GM21390 (cell line): ENCODE measurements at regions not wholly inside any gene's neighbourhood (a gene's known extent, or its start where the extent isn't known, plus 50 kb on each side); places are given as distances from the start of the nearest gene placed in this dataset.

Experiments used
- ATAC-seq: cut with Tn5 transposase; IDR thresholded peaks from one replicate; pipeline ENCODE4 v1.9.1; 2021; ENCODE audit not compliant: unreplicated experiment

DNA sequence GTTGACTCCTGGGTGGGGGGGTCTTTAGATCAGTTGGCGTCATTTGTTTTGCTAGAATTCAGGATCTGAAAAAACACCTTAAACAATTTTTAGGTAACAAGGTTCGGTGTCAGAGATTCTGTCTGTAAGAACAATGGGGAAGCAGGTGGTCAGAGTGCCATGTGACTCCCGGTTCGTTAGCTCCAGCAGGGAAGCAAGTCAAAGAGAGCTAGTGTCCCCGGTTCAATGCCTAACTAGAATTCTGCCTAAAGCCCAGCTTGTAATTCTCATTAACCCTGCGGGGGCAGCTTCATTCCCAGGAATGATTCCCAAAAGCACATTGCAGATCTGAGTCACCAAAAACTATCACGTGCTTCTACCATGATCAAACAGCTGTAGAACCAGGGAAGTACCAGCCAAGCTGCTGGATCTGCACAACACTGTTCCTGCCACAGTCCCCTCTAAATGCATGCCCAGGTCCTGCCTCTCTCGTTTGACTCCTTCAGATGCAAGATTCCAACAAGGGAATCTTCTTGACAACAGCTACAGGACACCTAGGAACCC lies 664.3 kb upstream of the CELF2 start:
- no peak for ATAC-seq

DNA sequence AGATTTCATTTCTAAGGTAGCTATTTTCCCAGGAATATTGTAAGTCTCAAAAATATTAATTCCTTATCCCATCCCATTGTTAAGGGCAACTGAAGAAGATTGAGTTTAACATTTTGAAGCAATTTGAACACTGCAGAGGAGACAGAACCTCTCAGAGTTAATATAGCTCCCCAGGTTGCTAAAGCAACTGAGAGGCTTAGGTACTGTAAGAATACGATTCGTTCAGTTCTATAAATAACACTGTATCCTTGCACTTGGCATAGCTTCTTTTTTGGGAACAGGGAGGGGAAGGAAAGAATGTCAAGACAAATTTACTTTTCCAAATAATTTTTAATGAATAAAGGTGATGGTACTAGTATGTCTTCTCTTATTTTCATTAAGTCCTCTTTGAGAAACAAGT lies 658.4 kb upstream of the CELF2 start:
- no peak for ATAC-seq

GRCh38 chr10:10361301-10361885 lies 656.3 kb upstream of the CELF2 start:
- ATAC-seq = no peak

DNA sequence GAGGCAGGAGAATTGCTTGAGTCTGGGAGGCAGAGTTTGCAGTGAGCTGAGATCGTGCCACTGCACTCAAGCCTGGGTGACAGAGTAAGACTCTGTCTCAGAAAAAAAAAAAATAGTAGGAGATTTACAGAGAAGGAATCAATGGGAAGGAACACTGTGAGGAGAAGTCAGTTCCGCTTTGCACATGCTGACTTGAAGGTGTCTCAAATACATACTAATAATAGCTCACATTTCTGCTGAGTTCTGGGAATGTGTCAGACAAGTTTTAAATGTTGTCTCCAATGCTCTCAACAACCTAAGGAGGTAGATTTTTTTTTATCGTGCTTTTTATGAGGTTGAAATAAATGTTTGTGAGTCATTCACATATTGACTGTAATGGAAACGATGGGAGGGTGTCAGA lies 654.9 kb upstream of the CELF2 start:
- no peak for ATAC-seq

- ATAC-seq = no peak
Observed at GRCh38 chr10:10363217-10363616, 654.5 kb upstream of the CELF2 start.

- ATAC-seq = no peak
Observed at GRCh38 chr10:10364902-10365301, 652.8 kb upstream of the CELF2 start.

DNA sequence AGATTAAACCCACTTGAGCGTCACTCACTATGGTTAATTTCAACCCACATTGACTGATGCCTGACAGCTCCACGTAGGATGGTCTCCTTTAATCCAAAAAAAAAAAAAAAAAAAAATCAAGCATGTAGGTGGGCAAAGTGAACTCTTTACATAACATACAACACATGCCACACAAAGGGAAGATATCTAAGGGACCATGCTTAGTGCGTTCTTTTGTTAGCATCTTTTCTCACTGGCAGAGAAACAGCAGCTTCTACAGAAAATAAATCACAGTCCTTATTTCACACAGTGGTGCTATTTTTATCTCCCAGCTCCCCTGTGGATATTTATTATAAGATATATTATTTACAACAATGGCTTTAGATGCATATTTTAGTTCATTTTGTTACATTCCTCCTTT lies 652.0 kb upstream of the CELF2 start:
- no peak for ATAC-seq

GRCh38 chr10:10366836-10367235 lies 650.8 kb upstream of the CELF2 start:
- ATAC-seq = no peak

- ATAC-seq = no peak
Observed at GRCh38 chr10:10367264-10367663, 650.4 kb upstream of the CELF2 start.

DNA sequence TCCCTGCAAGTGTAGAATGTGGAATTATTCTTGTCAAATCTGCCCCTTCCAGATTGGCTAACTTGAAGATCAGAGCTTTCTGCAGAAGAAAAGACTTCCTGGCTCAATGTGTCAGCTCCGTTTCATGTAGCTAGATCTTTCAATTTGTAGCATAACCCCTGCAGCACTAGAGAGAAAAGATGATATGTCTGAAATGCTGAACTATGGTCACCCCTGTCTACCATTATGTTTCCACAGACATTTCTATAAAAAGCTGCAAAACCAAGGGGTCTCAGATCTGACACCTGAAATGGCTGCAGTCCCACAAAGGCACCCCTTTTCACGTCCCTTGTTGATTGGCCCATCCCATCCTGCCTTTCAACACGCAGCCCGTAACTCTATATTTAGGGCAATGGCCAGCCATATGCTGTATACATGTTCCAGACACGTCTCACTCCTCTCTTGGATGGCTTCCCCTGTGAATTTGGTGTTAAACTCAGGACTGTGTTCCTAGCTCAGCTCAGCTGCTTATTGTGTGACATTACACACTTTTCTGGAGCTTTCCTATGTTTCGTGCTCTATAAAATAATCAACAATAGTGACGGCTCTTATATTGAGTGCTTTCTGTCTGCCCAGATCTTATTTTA lies 648.6 kb upstream of the CELF2 start:
- no peak for ATAC-seq

GRCh38 chr10:10385831-10386230 lies 631.8 kb upstream of the CELF2 start:
- no peak for ATAC-seq

GRCh38 chr10:10389182-10389581 lies 628.5 kb upstream of the CELF2 start:
- ATAC-seq = no peak

DNA sequence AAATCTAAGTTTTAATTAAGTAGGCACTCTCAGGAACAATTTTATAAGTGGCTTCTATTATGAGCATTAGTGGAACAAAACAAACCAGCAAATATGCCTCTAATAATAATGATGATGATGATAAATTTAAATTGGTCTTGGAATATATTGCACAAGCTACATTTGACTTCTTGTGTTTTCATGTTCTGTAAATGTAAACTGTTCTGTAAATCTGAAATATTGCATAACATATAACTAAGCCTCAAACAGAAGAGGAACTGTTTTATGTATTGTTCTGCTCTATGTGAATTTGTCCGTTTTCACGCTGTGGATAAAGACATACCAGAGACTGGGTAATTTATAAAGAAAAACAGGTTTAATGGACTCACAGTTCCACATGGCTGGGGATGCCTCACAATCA lies 625.2 kb upstream of the CELF2 start:
- ATAC-seq = no peak

DNA sequence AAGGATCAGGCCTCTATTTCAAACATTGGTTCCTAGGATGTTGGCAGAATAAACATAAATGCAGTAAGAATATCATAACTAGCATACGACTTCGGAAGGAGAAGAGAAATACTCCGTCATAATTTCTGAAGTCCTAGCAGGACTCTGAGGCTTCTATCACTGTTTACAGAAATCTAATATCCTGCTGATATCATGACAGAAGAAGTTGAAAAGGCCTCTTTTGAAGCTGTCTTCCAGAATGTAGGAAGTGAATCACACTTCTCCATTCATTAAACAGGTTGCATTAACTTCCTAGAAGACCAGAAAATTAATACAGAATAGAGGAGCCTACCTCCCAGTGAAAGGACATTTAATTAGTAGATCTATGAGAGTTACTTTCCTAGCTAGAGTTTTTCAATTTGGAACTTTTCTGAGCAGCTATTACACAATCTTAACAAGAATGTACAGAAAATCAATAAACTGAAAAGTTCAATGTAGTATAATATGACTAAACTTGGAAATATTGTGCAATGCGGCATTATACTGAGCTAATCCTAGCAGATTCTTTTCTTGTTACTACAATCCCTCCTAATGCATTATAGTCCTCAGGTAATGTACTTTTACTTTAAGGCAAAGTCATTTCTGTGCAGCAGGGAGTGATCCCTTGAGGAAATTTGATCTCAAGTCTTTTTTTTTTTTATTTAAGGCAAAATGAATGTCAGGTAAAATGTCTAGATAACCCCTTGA lies 622.6 kb upstream of the CELF2 start:
- no peak for ATAC-seq

DNA sequence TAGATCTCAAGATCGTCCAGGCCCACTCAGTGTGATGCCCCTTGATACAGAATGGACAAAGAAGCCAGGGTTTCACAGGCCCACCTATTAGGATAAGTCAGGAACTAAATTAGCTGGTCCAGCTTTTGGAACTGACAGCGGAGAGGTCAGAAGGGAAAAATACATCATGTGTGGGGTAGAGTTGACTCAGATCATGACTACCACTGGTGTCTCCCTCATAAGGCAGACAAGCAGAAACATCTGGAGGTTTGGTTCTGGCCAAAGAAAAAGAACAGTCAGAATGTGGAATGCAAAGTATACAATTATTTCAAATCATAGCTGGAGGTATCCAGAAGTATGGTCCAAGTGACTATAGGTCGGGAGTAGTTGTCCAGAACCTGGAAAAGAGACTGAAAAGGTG lies 621.1 kb upstream of the CELF2 start:
- ATAC-seq = no peak

GRCh38 chr10:10397906-10398305 lies 619.8 kb upstream of the CELF2 start:
- no peak for ATAC-seq

DNA sequence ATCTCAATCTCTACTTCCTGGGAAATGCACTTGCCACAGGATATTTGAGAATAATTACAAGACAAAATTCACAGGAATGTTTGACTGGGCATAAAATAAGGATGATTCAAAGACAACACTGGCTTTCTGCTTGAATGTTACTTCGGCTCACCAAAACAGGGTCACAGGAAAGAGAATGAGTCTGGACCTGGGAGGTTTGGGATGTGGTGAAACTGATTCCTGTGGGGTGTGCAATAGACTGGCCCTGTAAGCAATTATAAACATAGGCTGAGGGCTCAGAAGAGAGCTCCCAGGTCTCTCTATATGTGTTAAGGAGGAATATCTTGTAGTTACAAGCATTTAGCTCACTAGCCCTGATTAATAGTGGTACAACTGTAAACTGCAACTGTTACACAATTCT lies 613.9 kb upstream of the CELF2 start:
- no peak for ATAC-seq

GRCh38 chr10:10417671-10418070 lies 600.0 kb upstream of the CELF2 start:
- ATAC-seq = no peak

DNA sequence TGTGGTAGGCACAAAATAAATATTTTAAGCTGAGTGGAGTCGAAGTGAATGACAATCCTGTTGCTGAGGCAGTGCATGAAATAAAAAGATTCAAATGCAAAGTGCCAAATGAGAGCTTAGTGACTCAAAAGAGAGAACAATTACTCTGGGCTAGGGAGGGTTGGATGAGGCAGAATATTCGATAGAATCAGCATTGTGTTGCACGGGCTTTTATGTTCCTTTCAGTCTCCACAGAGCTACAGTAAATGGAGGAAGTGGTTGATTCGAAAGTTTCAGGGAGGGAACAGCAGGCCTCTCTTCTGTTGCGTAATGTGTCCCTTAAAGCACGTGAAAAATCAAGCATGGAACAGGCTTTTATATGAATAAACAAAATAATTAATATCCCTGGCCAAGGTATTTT lies 599.3 kb upstream of the CELF2 start:
- peak; percentile 77 for ATAC-seq

DNA sequence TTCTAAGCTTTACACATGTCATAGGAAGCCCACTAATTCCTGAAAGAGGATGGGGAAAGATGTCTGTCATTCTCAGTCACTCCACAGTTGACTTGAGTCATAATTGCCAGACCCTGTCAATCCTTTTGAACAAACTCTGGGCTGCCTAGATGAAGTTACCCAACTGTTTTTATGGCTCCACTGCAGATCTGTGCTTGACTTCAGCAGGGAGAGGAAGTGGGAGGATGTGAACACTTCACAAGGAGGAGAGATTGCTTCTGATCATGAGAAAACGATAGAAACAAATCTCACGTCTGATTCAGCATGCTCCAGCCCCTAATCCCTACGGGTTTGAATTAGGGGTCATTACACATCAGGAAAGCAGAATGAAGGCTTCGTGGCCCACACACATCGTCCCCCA lies 596.6 kb upstream of the CELF2 start:
- ATAC-seq = no peak

- no peak for ATAC-seq
Observed at GRCh38 chr10:10431422-10432066, 586.1 kb upstream of the CELF2 start.
